OCI-LY1 (cell line): ENCODE measurements at regions not wholly inside any gene's neighbourhood (a gene's known extent, or its start where the extent isn't known, plus 50 kb on each side); places are given as distances from the start of the nearest gene placed in this dataset.

Experiments
- H2AFZ ChIP-seq: fragments of 200-600 bp; sonication (generic), shearing (Covaris generic); 2 replicates; pipeline ENCODE4 v1.6.0; 2014; ENCODE audit warnings: antibody characterized with exemption, mild to moderate bottlenecking, low read length
- H3F3A ChIP-seq: fragments of 200-600 bp; sonication (generic), shearing (Covaris generic); 2 replicates; pipeline ENCODE4 v1.6.0; 2014; ENCODE audit warnings: mild to moderate bottlenecking, antibody characterized with exemption, low read length, moderate library complexity; ENCODE audit not compliant: insufficient read depth
- H3K27ac ChIP-seq: fragments of 200-600 bp; sonication (generic); 2 replicates; pipeline ENCODE4 v1.5.1; 2014; ENCODE audit warnings: low read length, mixed run types, mild to moderate bottlenecking, low read depth; ENCODE audit not compliant: poor library complexity, severe bottlenecking
- H3K27me3 ChIP-seq: fragments of 200-600 bp; sonication (generic); 2 replicates; pipeline ENCODE4 v1.6.0; 2014; ENCODE audit warnings: antibody characterized with exemption, mild to moderate bottlenecking, low read length, moderate library complexity; ENCODE audit not compliant: insufficient read depth
- H3K36me3 ChIP-seq: fragments of 200-600 bp; sonication (generic); 2 replicates; pipeline ENCODE4 v1.6.1; 2014; ENCODE audit warnings: mild to moderate bottlenecking, antibody characterized with exemption, low read length, moderate library complexity, mixed read lengths; ENCODE audit not compliant: insufficient read depth
- H3K4me1 ChIP-seq: fragments of 200-600 bp; sonication (generic); 2 replicates; pipeline ENCODE4 v1.5.1; 2014; ENCODE audit warnings: mild to moderate bottlenecking, low read length, moderate library complexity; ENCODE audit not compliant: insufficient read depth, severe bottlenecking
- H3K4me2 ChIP-seq: fragments of 200-600 bp; sonication (generic), shearing (Covaris generic); 2 replicates; pipeline ENCODE4 v1.6.1; 2014; ENCODE audit warnings: low read length
- H3K4me3 ChIP-seq: fragments of 200-600 bp; sonication (generic); 2 replicates; pipeline ENCODE4 v1.5.1; 2014; ENCODE audit warnings: low read length, low read depth, mild to moderate bottlenecking, mixed read lengths; ENCODE audit not compliant: poor library complexity, severe bottlenecking
- H3K79me2 ChIP-seq: fragments of 200-600 bp; shearing (Covaris generic); 2 replicates; pipeline ENCODE4 v1.6.1; 2016; ENCODE audit warnings: mixed run types, low read length, mixed read lengths; ENCODE audit not compliant: insufficient read depth
- H3K9ac ChIP-seq: fragments of 200-600 bp; sonication (generic), shearing (Covaris generic); 2 replicates; pipeline ENCODE4 v1.6.1; 2014; ENCODE audit warnings: mild to moderate bottlenecking, low read length, mixed read lengths
- H3K9me2 ChIP-seq: fragments of 200-600 bp; sonication (generic), shearing (Covaris generic); 2 replicates; pipeline ENCODE4 v1.6.1; 2014; ENCODE audit warnings: low read depth, mild to moderate bottlenecking, low read length, mixed read lengths
- H3K9me3 ChIP-seq: fragments of 200-600 bp; shearing (Covaris generic); 2 replicates; pipeline ENCODE4 v1.6.1; 2014; ENCODE audit warnings: low read length, mixed read lengths
- H4K20me1 ChIP-seq: fragments of 200-600 bp; sonication (generic), shearing (Covaris generic); 2 replicates; pipeline ENCODE4 v1.6.0; 2016; ENCODE audit warnings: mild to moderate bottlenecking, low read length; ENCODE audit not compliant: insufficient read depth
- CTCF ChIP-seq: fragments of 200-600 bp; sonication (generic), shearing (Covaris generic); IDR thresholded peaks from 2 replicates; pipeline ENCODE4 v1.5.1; 2017; ENCODE audit warnings: mild to moderate bottlenecking, antibody characterized with exemption, low read length, moderate library complexity, mixed read lengths
- EZH2 ChIP-seq: fragments of 200-600 bp; sonication (generic), shearing (Covaris generic); IDR thresholded peaks from 2 replicates; pipeline ENCODE4 v1.8.0; 2017; ENCODE audit warnings: borderline replicate concordance, mixed run types, mild to moderate bottlenecking, antibody characterized with exemption, low read length, moderate library complexity, mixed read lengths

- Histone ChIP-seq H3K9ac (no peak overlapping the region), H3F3A (no peaks in the 10 kb centered on the region), H3K9me2 (no peaks in the 10 kb centered on the region), H3K79me2 (no peaks in the 10 kb centered on the region), H2AFZ (no peak overlapping the region), H3K4me1 (no peaks in the 10 kb centered on the region), H3K36me3 (no peaks in the 10 kb centered on the region), H3K4me3 (no peak overlapping the region), H3K27me3 (no peaks in the 10 kb centered on the region; the same call in 1 of the 2 replicates), H4K20me1 (no peaks in the 10 kb centered on the region), H3K9me3 (no peaks in the 10 kb centered on the region), H3K27ac (no peak overlapping the region), H3K4me2 (no peak overlapping the region)
- TF ChIP-seq EZH2: no peak
- TF ChIP-seq CTCF: no peak
Observed at GRCh38 chr5:155068616-155069100, 55.1 kb downstream of the KIF4B start.

GRCh38 chr5:155069961-155070360, 56.4 kb downstream of the KIF4B start:
- Histone ChIP-seq H2AFZ (no peak overlapping the region), H3K4me2 (no peak overlapping the region), H3K9me2 (no peaks in the 10 kb centered on the region), H3K4me3 (no peak overlapping the region), H3K9ac (no peak overlapping the region), H3K27ac (no peak overlapping the region), H3K36me3 (no peaks in the 10 kb centered on the region), H3K4me1 (no peaks in the 10 kb centered on the region), H3F3A (no peaks in the 10 kb centered on the region), H3K79me2 (no peaks in the 10 kb centered on the region), H4K20me1 (no peaks in the 10 kb centered on the region), H3K27me3 (no peaks in the 10 kb centered on the region; the same call in 1 of the 2 replicates), H3K9me3 (no peaks in the 10 kb centered on the region)
- TF ChIP-seq CTCF (no peak), EZH2 (no peak)

- TF ChIP-seq CTCF (no peak), EZH2 (no peak)
- no peaks in the 10 kb centered on the region for H3K4me1 ChIP-seq
- no peaks in the 10 kb centered on the region for H3K79me2 ChIP-seq
- H3F3A ChIP-seq: no peaks in the 10 kb centered on the region
- no peaks in the 10 kb centered on the region for H3K9me3 ChIP-seq
- no peaks in the 10 kb centered on the region for H4K20me1 ChIP-seq
- no peak overlapping the region for H3K4me2 ChIP-seq
- H3K36me3 ChIP-seq: no peaks in the 10 kb centered on the region
- H3K9ac ChIP-seq: no peak overlapping the region
- H3K27ac ChIP-seq: no peak overlapping the region
- no peaks in the 10 kb centered on the region; the same call in 1 of the 2 replicates for H3K27me3 ChIP-seq
- no peaks in the 10 kb centered on the region for H3K9me2 ChIP-seq
- H2AFZ ChIP-seq: no peak overlapping the region
- no peak overlapping the region for H3K4me3 ChIP-seq
Observed at GRCh38 chr5:155070781-155071180, 57.2 kb downstream of the KIF4B start.
